ENCODE measurements at regions not wholly inside any gene's neighbourhood (a gene's known extent, or its start where the extent isn't known, plus 50 kb on each side); places are given as distances from the start of the nearest gene placed in this dataset.

- TF ChIP-seq CTCF (IDR thresholded peaks at IDR 0.05) (no peak), ZFX (IDR thresholded peaks at IDR 0.05; ENCODE audit: borderline replicate concordance) (no peak)
These were observed 68.2 kb downstream of the ATP23 start for GRCh38 chr12:58009405-58010195.
